Skeletal muscle tissue (tissue), 4 donors: ENCODE measurements at regions not wholly inside any gene's neighbourhood (a gene's known extent, or its start where the extent isn't known, plus 50 kb on each side); places are given as distances from the start of the nearest gene placed in this dataset. TPM values are rescaled to one million over a fixed set of nuclear protein-coding genes. Genes with fewer than 3 reads are reported as not detected.
A peak's percentile ranks its signal among the peaks of the same experiment; 100 is the strongest.

ENCODE experiments used
- H3K27ac ChIP-seq: one replicate; pipeline ENCODE4 v1.7.0; 2013; ENCODE audit warnings: mild to moderate bottlenecking, low read depth, low read length, inconsistent platforms
- H3K27me3 ChIP-seq, 3 donors: one replicate each; pipeline ENCODE4 v1.7.0; 2013; ENCODE audit warnings: low read length in 3 of 3; ENCODE audit not compliant: control insufficient read depth in 3 of 3, insufficient read depth in 3 of 3
- H3K36me3 ChIP-seq, 3 donors: one replicate each; pipeline ENCODE4 v1.7.0; 2013; ENCODE audit warnings: low read length in 3 of 3; ENCODE audit not compliant: control insufficient read depth in 3 of 3, insufficient read depth in 3 of 3
- H3K4me1 ChIP-seq, 3 donors: one replicate each; pipeline ENCODE4 v1.7.0; 2013; ENCODE audit warnings: low read length in 3 of 3, mild to moderate bottlenecking in 3 of 3; ENCODE audit not compliant: control insufficient read depth in 3 of 3, insufficient read depth in 3 of 3
- H3K4me3 ChIP-seq, 3 donors: one replicate each; pipeline ENCODE4 v1.7.0; 2013; ENCODE audit warnings: low read length in 3 of 3
- H3K9ac ChIP-seq, 3 donors: one replicate each; pipeline ENCODE4 v1.7.0; 2013; ENCODE audit warnings: low read length in 3 of 3, mild to moderate bottlenecking in 3 of 3, moderate library complexity in 2 of 3, low read depth in 1 of 3
- H3K9me3 ChIP-seq, 3 donors: one replicate each; pipeline ENCODE4 v1.7.0; 2013; ENCODE audit warnings: low read length in 3 of 3; ENCODE audit not compliant: control insufficient read depth in 3 of 3
- small RNA-seq: library from RNA; depleted of rRNA; stranded (forward); fragments of <200 nt; gene quantifications from one replicate; pipeline ENCODE3, GENCODE V24; 2014
- donor health status: Osteomylitis.

DNA sequence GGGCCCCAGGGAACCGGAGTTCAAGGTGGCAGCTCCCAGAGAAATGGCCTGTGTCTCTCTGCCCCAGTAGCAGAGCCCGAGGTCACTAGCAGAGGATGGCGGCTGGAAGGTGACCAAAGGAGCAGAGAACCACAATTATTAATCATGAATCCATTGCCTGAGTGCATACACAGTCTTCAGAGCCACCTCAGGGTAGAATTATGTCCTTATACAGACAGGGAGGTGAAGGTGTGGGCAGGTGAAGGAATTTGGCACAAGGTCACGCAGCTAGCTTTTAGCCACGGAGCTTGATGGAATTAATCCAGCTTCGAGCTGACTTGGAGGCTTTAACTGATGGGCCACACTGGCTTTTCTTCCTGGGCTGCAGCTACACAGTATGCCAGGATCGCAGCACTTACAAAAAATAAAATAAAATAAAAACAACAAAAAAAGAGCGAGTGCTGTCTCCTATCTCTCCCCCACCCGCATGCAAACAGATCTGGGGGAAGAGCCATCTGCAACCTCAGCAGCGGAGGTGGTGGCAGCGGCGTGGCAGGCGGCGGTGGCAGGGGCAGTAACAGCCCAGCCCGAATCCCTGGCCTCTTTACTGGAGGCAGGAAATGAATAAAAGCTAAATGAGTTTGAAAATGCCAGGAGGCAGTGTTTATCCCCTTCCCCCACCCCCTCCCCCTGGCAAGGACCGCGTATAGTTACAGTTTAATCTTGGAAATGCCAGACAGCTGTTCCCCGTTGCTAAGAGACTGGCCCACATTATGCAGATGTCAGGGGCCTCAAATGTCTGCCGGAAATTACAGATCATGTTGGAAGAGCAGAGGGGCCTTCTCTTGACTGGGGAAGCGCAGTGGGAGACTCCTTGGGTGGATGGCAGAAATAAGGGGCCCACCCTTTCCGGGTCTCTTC, 93.5 kb downstream of the LRRC74A start:
- Histone ChIP-seq H3K9ac (peak overlapping the region; percentile 74 to 86 (median 78)), H3K27me3 (no peaks in the 10 kb centered on the region), H3K4me1 (peaks cover 52 to 80% (median 78%) of the 10 kb centered on the region in 3 donors), H3K9me3 (no peaks in the 10 kb centered on the region), H3K4me3 (peak overlapping the region; percentile 33 to 42 (median 41)), H3K36me3 (no peaks in the 10 kb centered on the region), H3K27ac (peak overlapping the region; percentile 95)

Small RNA genes in the stretch of these regions (small RNA-seq; reads per million reads assigned to genes)
- not detected for gene RN7SL356P
